CD4-positive, alpha-beta T cell (primary cell): ENCODE measurements at regions not wholly inside any gene's neighbourhood (a gene's known extent, or its start where the extent isn't known, plus 50 kb on each side); places are given as distances from the start of the nearest gene placed in this dataset.

Experiments
- ATAC-seq: fragments of 200-7000 bp; cut with Tn5 transposase; one replicate; pipeline ENCODE4 v1.10.0; 2022; ENCODE audit warnings: mild to moderate bottlenecking; ENCODE audit not compliant: poor library complexity
- CTCF ChIA-PET: fragments of 350-600 bp; sonication (Branson Sonifier 250); formaldehyde crosslinking; loops from one replicate; lab custom pipeline; 2021; ENCODE audit warnings: antibody characterized with exemption, inconsistent platforms; lab: Charles Lee
- POLR2A ChIA-PET: fragments of 350-600 bp; sonication (Branson Sonifier 250); formaldehyde crosslinking; loops from one replicate; lab custom pipeline; 2021; ENCODE audit warnings: antibody characterized with exemption, inconsistent platforms; lab: Charles Lee
- DNase-seq, 14 experiments: peaks; one replicate each; pipeline ENCODE4 v3.0.0-alpha.2; 2013 to 2020; ENCODE audit warnings: mixed read lengths in 2 of 14
- H3K27ac ChIP-seq, 2 donors: one replicate each; pipeline versions ENCODE4 v1.5.1 to v1.7.0; 2013; ENCODE audit warnings: low read length in 2 of 2, low read depth in 1 of 2, mild to moderate bottlenecking in 1 of 2
- H3K27me3 ChIP-seq, 2 experiments: 1 replicate in 1 of 2; 2 replicates in 1 of 2; pipeline versions ENCODE4 v1.6.1 to v1.7.0; 2013; ENCODE audit warnings: low read length in 2 of 2, control low read depth in 1 of 2, mild to moderate bottlenecking in 1 of 2, moderate library complexity in 1 of 2; ENCODE audit not compliant: insufficient read depth in 2 of 2, control insufficient read depth in 1 of 2
- H3K36me3 ChIP-seq: one replicate; pipeline ENCODE4 v1.6.1; 2013; ENCODE audit warnings: low read length, control low read depth; ENCODE audit not compliant: insufficient read depth
- H3K4me1 ChIP-seq: one replicate; pipeline ENCODE4 v1.6.1; 2013; ENCODE audit warnings: low read length, control low read depth; ENCODE audit not compliant: insufficient read depth
- H3K4me3 ChIP-seq: one replicate; pipeline ENCODE4 v1.5.1; 2013; ENCODE audit warnings: mild to moderate bottlenecking, low read length, moderate library complexity
- H3K9me3 ChIP-seq, 2 experiments: 1 replicate in 1 of 2; 2 replicates in 1 of 2; pipeline versions ENCODE4 v1.6.1 to v1.7.0; 2013; ENCODE audit warnings: low read length in 2 of 2, mild to moderate bottlenecking in 2 of 2, control low read depth in 1 of 2, moderate library complexity in 1 of 2; ENCODE audit not compliant: control insufficient read depth in 1 of 2, insufficient read depth in 1 of 2
- H3K27ac Mint-ChIP-seq: one replicate; pipeline ENCODE4 v1.8.0; 2020; ENCODE audit warnings: mixed read lengths
- H3K27me3 Mint-ChIP-seq: one replicate; pipeline ENCODE4 v1.8.0; 2021; ENCODE audit warnings: mixed read lengths
- H3K36me3 Mint-ChIP-seq: one replicate; pipeline ENCODE4 v1.8.0; 2021; ENCODE audit warnings: low read depth, mixed read lengths
- H3K4me1 Mint-ChIP-seq: one replicate; pipeline ENCODE4 v1.8.0; 2021; ENCODE audit warnings: low read depth, mixed read lengths
- H3K4me3 Mint-ChIP-seq: one replicate; pipeline ENCODE4 v1.8.0; 2020; ENCODE audit warnings: mild to moderate bottlenecking, mixed read lengths
- H3K9me3 Mint-ChIP-seq: one replicate; pipeline ENCODE4 v1.8.0; 2020; ENCODE audit warnings: mixed read lengths
- intact Hi-C, 2 experiments: fragments of 100-400 bp; cut with DNase I in 1 of 2; cut with micrococcal nuclease in 1 of 2; formaldehyde crosslinking; loops; one replicate each; pipeline versions ENCODE4 v1.15.1 to v1.9.0; 2023 to 2025; cut with DNase I, micrococcal nuclease
- TF ChIP-seq, protein P1 (sequence below): fragments of 200-600 bp; IDR thresholded peaks from one replicate; pipeline ENCODE4 v1.8.0; 2022; ENCODE audit warnings: antibody characterized with exemption, mild to moderate bottlenecking

DNA sequence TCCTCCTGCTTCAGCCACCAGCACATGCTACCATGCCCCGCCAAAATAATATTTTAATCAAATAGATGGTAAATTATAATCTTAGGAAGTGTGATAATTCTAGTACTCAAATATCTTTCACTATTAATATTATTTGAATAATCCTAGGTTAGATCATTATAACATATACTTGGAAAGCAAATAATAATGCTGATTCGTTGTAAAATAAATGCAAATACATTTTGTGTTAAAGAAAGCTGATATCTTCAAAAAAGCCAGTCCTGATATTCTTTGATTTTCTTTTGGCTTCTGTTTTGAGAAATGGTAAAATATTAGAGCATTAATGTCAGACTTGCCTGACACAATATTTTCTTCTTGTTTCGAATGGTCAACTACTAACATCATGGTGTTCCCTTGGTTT lies 116.3 kb upstream of the ADAMTS5 start:
- no peak overlapping the region for H3K27ac Mint-ChIP-seq
- intact Hi-C loops, result no loop called here
- ChIA-PET POLR2A (no interaction called here), CTCF (no interaction called here)
- TF ChIP-seq, protein P1, sequence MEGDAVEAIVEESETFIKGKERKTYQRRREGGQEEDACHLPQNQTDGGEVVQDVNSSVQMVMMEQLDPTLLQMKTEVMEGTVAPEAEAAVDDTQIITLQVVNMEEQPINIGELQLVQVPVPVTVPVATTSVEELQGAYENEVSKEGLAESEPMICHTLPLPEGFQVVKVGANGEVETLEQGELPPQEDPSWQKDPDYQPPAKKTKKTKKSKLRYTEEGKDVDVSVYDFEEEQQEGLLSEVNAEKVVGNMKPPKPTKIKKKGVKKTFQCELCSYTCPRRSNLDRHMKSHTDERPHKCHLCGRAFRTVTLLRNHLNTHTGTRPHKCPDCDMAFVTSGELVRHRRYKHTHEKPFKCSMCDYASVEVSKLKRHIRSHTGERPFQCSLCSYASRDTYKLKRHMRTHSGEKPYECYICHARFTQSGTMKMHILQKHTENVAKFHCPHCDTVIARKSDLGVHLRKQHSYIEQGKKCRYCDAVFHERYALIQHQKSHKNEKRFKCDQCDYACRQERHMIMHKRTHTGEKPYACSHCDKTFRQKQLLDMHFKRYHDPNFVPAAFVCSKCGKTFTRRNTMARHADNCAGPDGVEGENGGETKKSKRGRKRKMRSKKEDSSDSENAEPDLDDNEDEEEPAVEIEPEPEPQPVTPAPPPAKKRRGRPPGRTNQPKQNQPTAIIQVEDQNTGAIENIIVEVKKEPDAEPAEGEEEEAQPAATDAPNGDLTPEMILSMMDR, result no peak
- DNase-seq, result no peak
- H3K4me3 Mint-ChIP-seq, result no peak overlapping the region
- no peaks in the 10 kb centered on the region for H3K4me1 Mint-ChIP-seq
- no peak overlapping the region for H3K4me3 ChIP-seq
- ATAC-seq, result no peak
- no peaks in the 10 kb centered on the region for H3K36me3 ChIP-seq
- H3K9me3 Mint-ChIP-seq, result no peaks in the 10 kb centered on the region
- H3K9me3 ChIP-seq, result no peaks in the 10 kb centered on the region
- no peaks in the 10 kb centered on the region for H3K4me1 ChIP-seq
- H3K27me3 Mint-ChIP-seq, result no peaks in the 10 kb centered on the region
- no peaks in the 10 kb centered on the region for H3K27me3 ChIP-seq
- no peaks in the 10 kb centered on the region for H3K36me3 Mint-ChIP-seq
- H3K27ac ChIP-seq, result no peak overlapping the region

GRCh38 chr21:27082431-27083010 lies 115.6 kb upstream of the ADAMTS5 start:
- no peaks in the 10 kb centered on the region for H3K4me1 Mint-ChIP-seq
- Histone ChIP-seq H3K36me3 (no peaks in the 10 kb centered on the region), H3K27me3 (no peaks in the 10 kb centered on the region), H3K4me1 (no peaks in the 10 kb centered on the region), H3K9me3 (no peaks in the 10 kb centered on the region), H3K27ac (no peak overlapping the region), H3K4me3 (no peak overlapping the region)
- POLR2A ChIA-PET, result no interaction called here
- CTCF ChIA-PET, result no interaction called here
- H3K36me3 Mint-ChIP-seq, result no peaks in the 10 kb centered on the region
- intact Hi-C loops, result no loop called here
- H3K9me3 Mint-ChIP-seq, result no peaks in the 10 kb centered on the region
- H3K27ac Mint-ChIP-seq, result no peak overlapping the region
- no peak for DNase-seq
- no peak overlapping the region for H3K4me3 Mint-ChIP-seq
- no peaks in the 10 kb centered on the region for H3K27me3 Mint-ChIP-seq
- TF ChIP-seq, protein P1, result no peak
- no peak for ATAC-seq

- H3K36me3 Mint-ChIP-seq, result no peaks in the 10 kb centered on the region
Observed at GRCh38 chr21:27079636-27080240, 112.8 kb upstream of the ADAMTS5 start.

More at GRCh38 chr21:27079636-27080240, 112.8 kb upstream of the ADAMTS5 start:
- Histone ChIP-seq H3K36me3 (no peaks in the 10 kb centered on the region), H3K4me3 (no peak overlapping the region), H3K4me1 (no peaks in the 10 kb centered on the region), H3K27me3 (no peaks in the 10 kb centered on the region), H3K27ac (no peak overlapping the region), H3K9me3 (no peaks in the 10 kb centered on the region)
- Mint-ChIP-seq H3K4me3 (no peak overlapping the region), H3K27ac (no peak overlapping the region), H3K9me3 (no peaks in the 10 kb centered on the region), H3K27me3 (no peaks in the 10 kb centered on the region), H3K4me1 (no peaks in the 10 kb centered on the region)
- CTCF ChIA-PET, result no interaction called here
- TF ChIP-seq, protein P1, result no peak
- intact Hi-C loops, result no loop called here
- no peak for DNase-seq
- no peak for ATAC-seq
- POLR2A ChIA-PET, result no interaction called here
